HepG2 (cell line): ENCODE measurements at regions not wholly inside any gene's neighbourhood (a gene's known extent, or its start where the extent isn't known, plus 50 kb on each side); places are given as distances from the start of the nearest gene placed in this dataset.

Source experiments
- ATAC-seq: fragments of 200-7000 bp; cut with Tn5 transposase; 3 replicates; pipeline ENCODE4 v1.9.1; 2020; ENCODE audit warnings: mild to moderate bottlenecking, moderate library complexity
- BruUV-seq: library from RNA; stranded (reverse); fragments of 400-500 nt; replicated peaks from 2 replicates; lab custom pipeline; 2021; lab: Mats Ljungman, UMichigan
- CTCF ChIA-PET: fragments of 300-600 bp; formaldehyde crosslinking; extraction: SDS; loops from one replicate; lab custom pipeline; 2021; ENCODE audit warnings: low total read pairs, inconsistent platforms, low intra/inter-chr PET ratio; lab: Yijun Ruan, JAX
- POLR2A ChIA-PET: fragments of 350-600 bp; sonication (Branson Sonifier 250); formaldehyde crosslinking; loops from one replicate; lab custom pipeline; 2020; ENCODE audit warnings: antibody characterized with exemption, inconsistent platforms; lab: Yijun Ruan, JAX
- DNase-seq: peaks from one replicate; pipeline ENCODE4 v3.0.0-alpha.2; 2015; ENCODE audit warnings: low spot score
- FAIRE-seq: peaks from 3 replicates; lab custom pipeline; 2011; peaks lifted over from hg19 to GRCh38; lab: Jason Lieb, UNC
- H2AFZ ChIP-seq: one replicate; pipeline ENCODE4 v1.6.1; 2011; ENCODE audit warnings: low read length, inconsistent platforms
- H3K27ac ChIP-seq: fragments of 300-600 bp; 3 replicates; pipeline ENCODE4 v1.8.0; 2011; ENCODE audit warnings: mixed run types, mild to moderate bottlenecking, mixed read lengths, low read length, inconsistent platforms; ENCODE audit not compliant: insufficient read depth; ENCODE audit errors: extremely low read length
- H3K27me3 ChIP-seq, 2 experiments: fragments of 200-600 bp in 1 of 2; 2 replicates in 1 of 2; 3 replicates in 1 of 2; pipeline versions ENCODE4 v1.6.0 to v1.8.0; 2011; ENCODE audit warnings: low read length in 2 of 2, mild to moderate bottlenecking in 2 of 2, moderate library complexity in 2 of 2, inconsistent platforms in 1 of 2; ENCODE audit not compliant: insufficient read depth in 2 of 2, control insufficient read depth in 1 of 2
- H3K36me3 ChIP-seq, 2 experiments: fragments of 200-600 bp in 1 of 2; replicated peaks in 1 of 2; 2 replicates in 1 of 2; 3 replicates in 1 of 2; pipeline versions ENCODE4 v1.5.1 to v1.8.0; 2011; ENCODE audit warnings: low read length in 2 of 2, inconsistent platforms in 1 of 2; ENCODE audit not compliant: insufficient read depth in 2 of 2, control insufficient read depth in 1 of 2
- H3K4me1 ChIP-seq: 2 replicates; pipeline ENCODE4 v1.5.1; 2012; ENCODE audit warnings: low read length, inconsistent platforms; ENCODE audit not compliant: insufficient read depth
- H3K4me2 ChIP-seq: 2 replicates; pipeline ENCODE4 v1.6.0; 2011; ENCODE audit warnings: low read depth, low read length, inconsistent platforms
- H3K4me3 ChIP-seq, 3 experiments: fragments of 200-600 bp in 1 of 3; sonication (generic), shearing (Covaris generic) in 1 of 3; replicated peaks in 1 of 3; 2 replicates each; pipeline ENCODE4 v1.5.1; 2011 to 2016; ENCODE audit warnings: low read length in 3 of 3, inconsistent platforms in 2 of 3, low read depth in 2 of 3, mild to moderate bottlenecking in 2 of 3, control low read depth in 1 of 3, mixed read lengths in 1 of 3; ENCODE audit not compliant: insufficient read depth in 1 of 3
- H3K79me2 ChIP-seq: one replicate; pipeline ENCODE4 v1.6.1; 2011; ENCODE audit warnings: low read length, inconsistent platforms; ENCODE audit not compliant: insufficient read depth
- H3K9ac ChIP-seq: 2 replicates; pipeline ENCODE4 v1.6.0; 2011; ENCODE audit warnings: mild to moderate bottlenecking, low read depth, low read length, inconsistent platforms; ENCODE audit not compliant: insufficient read depth
- H3K9me3 ChIP-seq: 2 replicates; pipeline ENCODE4 v1.5.1; 2012; ENCODE audit warnings: mild to moderate bottlenecking, low read length
- H4K20me1 ChIP-seq: 2 replicates; pipeline ENCODE4 v1.6.0; 2011; ENCODE audit warnings: inconsistent platforms, mild to moderate bottlenecking, low read length, moderate library complexity; ENCODE audit not compliant: insufficient read depth
- ZNF362 ChIP-seq: sonication (generic); formaldehyde crosslinking; IDR thresholded peaks from 2 replicates; pipeline ENCODE4 v1.4.0; 2020; ENCODE audit warnings: missing genetic modification reagents, mild to moderate bottlenecking, borderline replicate concordance
- WGBS: methylation state at CpG from one replicate; pipeline ENCODE4 v1.1.6; 2017; ENCODE audit warnings: low lambda C conversion rate; 5-methylcytosine and 5-hydroxymethylcytosine counted together
- in situ Hi-C: cut with HindIII; loops from 2 replicates; pipeline ENCODE4 v1.10.0; 2017; ENCODE audit warnings: low pct_unique_long_range_greater_than_20kb; ENCODE audit not compliant: extremely low pct_ligation_motif_present
- intact Hi-C: fragments of 100-400 bp; cut with micrococcal nuclease; formaldehyde crosslinking; loops from one replicate; pipeline ENCODE4 v1.10.0; 2022; ENCODE audit not compliant: unreplicated experiment
- TF ChIP-seq, protein P1 (sequence below): sonication (generic); formaldehyde crosslinking; IDR thresholded peaks from 2 replicates; pipeline ENCODE4 v1.4.0; 2020; ENCODE audit warnings: missing genetic modification reagents
- TF ChIP-seq, protein P2 (sequence below): sonication (generic); formaldehyde crosslinking; IDR thresholded peaks from 2 replicates; pipeline ENCODE4 v1.4.0; 2020; ENCODE audit warnings: mild to moderate bottlenecking, missing genetic modification reagents, borderline replicate concordance

GRCh38 chr10:125457406-125457805, 225.6 kb downstream of the TEX36 start:
- H3K79me2 ChIP-seq, result no peaks in the 10 kb centered on the region
- in situ Hi-C loops, result no loop called here
- no peak overlapping the region for H3K4me3 ChIP-seq
- WGBS, result 4% methylated on average over 5 of the region's 5 CpGs
- H3K4me1 ChIP-seq, result no peaks in the 10 kb centered on the region
- no peak overlapping the region for H2AFZ ChIP-seq
- no peaks in the 10 kb centered on the region for H3K9me3 ChIP-seq
- no peak for FAIRE-seq
- no peak overlapping the region for H3K4me2 ChIP-seq
- intact Hi-C loops, result no loop called here
- no peak for DNase-seq
- H3K27me3 ChIP-seq, result peaks cover 0 to 7% of the 10 kb centered on the region in 2 experiments; a peak in 3 of 5 replicates
- no TSS peak for BruUV-seq
- no peaks in the 10 kb centered on the region for H4K20me1 ChIP-seq
- POLR2A ChIA-PET, result no interaction called here
- H3K36me3 ChIP-seq, result no peaks in the 10 kb centered on the region
- H3K27ac ChIP-seq, result no peak overlapping the region
- TF ChIP-seq, protein P1, sequence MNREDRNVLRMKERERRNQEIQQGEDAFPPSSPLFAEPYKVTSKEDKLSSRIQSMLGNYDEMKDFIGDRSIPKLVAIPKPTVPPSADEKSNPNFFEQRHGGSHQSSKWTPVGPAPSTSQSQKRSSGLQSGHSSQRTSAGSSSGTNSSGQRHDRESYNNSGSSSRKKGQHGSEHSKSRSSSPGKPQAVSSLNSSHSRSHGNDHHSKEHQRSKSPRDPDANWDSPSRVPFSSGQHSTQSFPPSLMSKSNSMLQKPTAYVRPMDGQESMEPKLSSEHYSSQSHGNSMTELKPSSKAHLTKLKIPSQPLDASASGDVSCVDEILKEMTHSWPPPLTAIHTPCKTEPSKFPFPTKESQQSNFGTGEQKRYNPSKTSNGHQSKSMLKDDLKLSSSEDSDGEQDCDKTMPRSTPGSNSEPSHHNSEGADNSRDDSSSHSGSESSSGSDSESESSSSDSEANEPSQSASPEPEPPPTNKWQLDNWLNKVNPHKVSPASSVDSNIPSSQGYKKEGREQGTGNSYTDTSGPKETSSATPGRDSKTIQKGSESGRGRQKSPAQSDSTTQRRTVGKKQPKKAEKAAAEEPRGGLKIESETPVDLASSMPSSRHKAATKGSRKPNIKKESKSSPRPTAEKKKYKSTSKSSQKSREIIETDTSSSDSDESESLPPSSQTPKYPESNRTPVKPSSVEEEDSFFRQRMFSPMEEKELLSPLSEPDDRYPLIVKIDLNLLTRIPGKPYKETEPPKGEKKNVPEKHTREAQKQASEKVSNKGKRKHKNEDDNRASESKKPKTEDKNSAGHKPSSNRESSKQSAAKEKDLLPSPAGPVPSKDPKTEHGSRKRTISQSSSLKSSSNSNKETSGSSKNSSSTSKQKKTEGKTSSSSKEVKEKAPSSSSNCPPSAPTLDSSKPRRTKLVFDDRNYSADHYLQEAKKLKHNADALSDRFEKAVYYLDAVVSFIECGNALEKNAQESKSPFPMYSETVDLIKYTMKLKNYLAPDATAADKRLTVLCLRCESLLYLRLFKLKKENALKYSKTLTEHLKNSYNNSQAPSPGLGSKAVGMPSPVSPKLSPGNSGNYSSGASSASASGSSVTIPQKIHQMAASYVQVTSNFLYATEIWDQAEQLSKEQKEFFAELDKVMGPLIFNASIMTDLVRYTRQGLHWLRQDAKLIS (CRISPR knock-in tag), result no peak
- TF ChIP-seq ZNF362 (CRISPR knock-in tag), result no peak
- TF ChIP-seq, protein P2, sequence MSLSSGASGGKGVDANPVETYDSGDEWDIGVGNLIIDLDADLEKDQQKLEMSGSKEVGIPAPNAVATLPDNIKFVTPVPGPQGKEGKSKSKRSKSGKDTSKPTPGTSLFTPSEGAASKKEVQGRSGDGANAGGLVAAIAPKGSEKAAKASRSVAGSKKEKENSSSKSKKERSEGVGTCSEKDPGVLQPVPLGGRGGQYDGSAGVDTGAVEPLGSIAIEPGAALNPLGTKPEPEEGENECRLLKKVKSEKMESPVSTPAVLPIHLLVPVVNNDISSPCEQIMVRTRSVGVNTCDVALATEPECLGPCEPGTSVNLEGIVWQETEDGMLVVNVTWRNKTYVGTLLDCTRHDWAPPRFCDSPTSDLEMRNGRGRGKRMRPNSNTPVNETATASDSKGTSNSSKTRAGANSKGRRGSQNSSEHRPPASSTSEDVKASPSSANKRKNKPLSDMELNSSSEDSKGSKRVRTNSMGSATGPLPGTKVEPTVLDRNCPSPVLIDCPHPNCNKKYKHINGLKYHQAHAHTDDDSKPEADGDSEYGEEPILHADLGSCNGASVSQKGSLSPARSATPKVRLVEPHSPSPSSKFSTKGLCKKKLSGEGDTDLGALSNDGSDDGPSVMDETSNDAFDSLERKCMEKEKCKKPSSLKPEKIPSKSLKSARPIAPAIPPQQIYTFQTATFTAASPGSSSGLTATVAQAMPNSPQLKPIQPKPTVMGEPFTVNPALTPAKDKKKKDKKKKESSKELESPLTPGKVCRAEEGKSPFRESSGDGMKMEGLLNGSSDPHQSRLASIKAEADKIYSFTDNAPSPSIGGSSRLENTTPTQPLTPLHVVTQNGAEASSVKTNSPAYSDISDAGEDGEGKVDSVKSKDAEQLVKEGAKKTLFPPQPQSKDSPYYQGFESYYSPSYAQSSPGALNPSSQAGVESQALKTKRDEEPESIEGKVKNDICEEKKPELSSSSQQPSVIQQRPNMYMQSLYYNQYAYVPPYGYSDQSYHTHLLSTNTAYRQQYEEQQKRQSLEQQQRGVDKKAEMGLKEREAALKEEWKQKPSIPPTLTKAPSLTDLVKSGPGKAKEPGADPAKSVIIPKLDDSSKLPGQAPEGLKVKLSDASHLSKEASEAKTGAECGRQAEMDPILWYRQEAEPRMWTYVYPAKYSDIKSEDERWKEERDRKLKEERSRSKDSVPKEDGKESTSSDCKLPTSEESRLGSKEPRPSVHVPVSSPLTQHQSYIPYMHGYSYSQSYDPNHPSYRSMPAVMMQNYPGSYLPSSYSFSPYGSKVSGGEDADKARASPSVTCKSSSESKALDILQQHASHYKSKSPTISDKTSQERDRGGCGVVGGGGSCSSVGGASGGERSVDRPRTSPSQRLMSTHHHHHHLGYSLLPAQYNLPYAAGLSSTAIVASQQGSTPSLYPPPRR (CRISPR knock-in tag), result no peak
- TF ChIP-seq, all 625 proteins: peak for 0
- H3K9ac ChIP-seq, result no peak overlapping the region
- CTCF ChIA-PET, result no interaction called here
- ATAC-seq, result no peak
